GM21360 (cell line): ENCODE measurements at regions not wholly inside any gene's neighbourhood (a gene's known extent, or its start where the extent isn't known, plus 50 kb on each side); places are given as distances from the start of the nearest gene placed in this dataset.

Experiments
- ATAC-seq: cut with Tn5 transposase; IDR thresholded peaks from one replicate; pipeline ENCODE4 v1.9.1; 2021; ENCODE audit warnings: mild to moderate bottlenecking, moderate library complexity; ENCODE audit not compliant: unreplicated experiment

- ATAC-seq, result no peak
Measured at GRCh38 chr6:56407883-56408410, 160.6 kb upstream of the COL21A1 start.

- peak; percentile 74 for ATAC-seq
Measured at GRCh38 chr6:56406276-56407269, 159.2 kb upstream of the COL21A1 start.

GRCh38 chr6:56404599-56404998, 157.2 kb upstream of the COL21A1 start:
- ATAC-seq, result no peak

- no peak for ATAC-seq
Measured at GRCh38 chr6:56403745-56404144, 156.4 kb upstream of the COL21A1 start.

GRCh38 chr6:56401477-56402070, 154.2 kb upstream of the COL21A1 start:
- no peak for ATAC-seq

- no peak for ATAC-seq
Measured at GRCh38 chr6:56400273-56400672, 152.9 kb upstream of the COL21A1 start.

- no peak for ATAC-seq
Measured at GRCh38 chr6:56399672-56400263, 152.4 kb upstream of the COL21A1 start.

GRCh38 chr6:56399250-56399671, 151.9 kb upstream of the COL21A1 start:
- no peak for ATAC-seq

- ATAC-seq, result no peak
Measured at GRCh38 chr6:56396435-56396834, 149.1 kb upstream of the COL21A1 start.

- no peak for ATAC-seq
Measured at GRCh38 chr6:56393615-56394612, 146.5 kb upstream of the COL21A1 start.

- no peak for ATAC-seq
Measured at GRCh38 chr6:56388415-56388755, 141.0 kb upstream of the COL21A1 start.

- ATAC-seq, result no peak
Measured at GRCh38 chr6:56387621-56388414, 140.4 kb upstream of the COL21A1 start.

GRCh38 chr6:56386717-56387116, 139.3 kb upstream of the COL21A1 start:
- ATAC-seq, result no peak

GRCh38 chr6:56385981-56386593, 138.7 kb upstream of the COL21A1 start:
- no peak for ATAC-seq

- ATAC-seq, result no peak
Measured at GRCh38 chr6:56383160-56383559, 135.8 kb upstream of the COL21A1 start.

GRCh38 chr6:56382416-56382940, 135.1 kb upstream of the COL21A1 start:
- no peak for ATAC-seq

GRCh38 chr6:56381801-56382251, 134.4 kb upstream of the COL21A1 start:
- no peak for ATAC-seq

- ATAC-seq, result no peak
Measured at GRCh38 chr6:56380476-56380875, 133.1 kb upstream of the COL21A1 start.
